ENCODE measurements at regions not wholly inside any gene's neighbourhood (a gene's known extent, or its start where the extent isn't known, plus 50 kb on each side); places are given as distances from the start of the nearest gene placed in this dataset.

DNA sequence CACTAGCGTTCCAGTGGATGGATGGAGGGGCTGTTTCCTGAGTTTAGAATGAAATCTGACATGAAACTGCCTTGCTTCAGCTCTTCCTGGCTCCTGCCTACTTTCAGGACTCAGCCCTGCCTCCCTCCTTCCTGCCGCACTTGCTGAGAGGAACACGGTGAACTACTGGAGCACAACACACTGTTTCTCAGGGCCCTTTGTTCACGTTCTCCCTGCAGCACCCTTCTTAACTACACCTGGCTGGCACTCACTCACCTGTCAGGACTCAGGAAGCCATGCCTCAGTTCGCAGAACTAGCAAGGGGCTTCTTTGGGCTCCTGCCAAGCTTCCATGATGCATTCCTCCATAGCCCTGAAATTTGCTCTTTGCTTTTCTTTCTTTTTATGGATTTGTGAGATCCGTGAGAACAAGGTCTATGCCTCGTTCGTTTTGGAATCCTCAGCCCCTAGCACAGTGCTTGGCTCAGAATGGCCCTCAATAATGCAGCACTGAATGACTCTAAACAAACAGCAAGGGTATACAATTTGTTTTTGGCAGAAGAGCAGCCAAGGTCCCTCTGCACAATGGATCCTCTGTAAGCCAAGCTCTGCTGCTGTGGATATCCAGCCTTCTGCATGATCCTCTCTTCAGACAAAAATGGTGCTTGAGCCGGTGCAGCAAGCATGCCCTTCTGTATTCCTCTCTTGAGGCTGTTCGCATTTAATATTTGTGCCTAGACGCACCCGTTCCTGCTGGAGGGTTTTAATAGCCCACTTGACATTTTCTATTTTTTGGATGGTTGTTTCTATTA, 357.0 kb downstream of the TSN start:
- Histone ChIP-seq H3K27ac (replicated peaks) (no peak overlapping the region), H3K27me3 (ENCODE audit: insufficient read depth, poor library complexity, severe bottlenecking) (peaks cover 2% of the 10 kb centered on the region), H3K4me3 (replicated peaks; ENCODE audit: insufficient read depth, low read length) (no peak overlapping the region)
- no peak for DNase-seq (ENCODE audit: low read depth in 1 of 2, low spot score in 1 of 2)
- TF ChIP-seq, protein P1, sequence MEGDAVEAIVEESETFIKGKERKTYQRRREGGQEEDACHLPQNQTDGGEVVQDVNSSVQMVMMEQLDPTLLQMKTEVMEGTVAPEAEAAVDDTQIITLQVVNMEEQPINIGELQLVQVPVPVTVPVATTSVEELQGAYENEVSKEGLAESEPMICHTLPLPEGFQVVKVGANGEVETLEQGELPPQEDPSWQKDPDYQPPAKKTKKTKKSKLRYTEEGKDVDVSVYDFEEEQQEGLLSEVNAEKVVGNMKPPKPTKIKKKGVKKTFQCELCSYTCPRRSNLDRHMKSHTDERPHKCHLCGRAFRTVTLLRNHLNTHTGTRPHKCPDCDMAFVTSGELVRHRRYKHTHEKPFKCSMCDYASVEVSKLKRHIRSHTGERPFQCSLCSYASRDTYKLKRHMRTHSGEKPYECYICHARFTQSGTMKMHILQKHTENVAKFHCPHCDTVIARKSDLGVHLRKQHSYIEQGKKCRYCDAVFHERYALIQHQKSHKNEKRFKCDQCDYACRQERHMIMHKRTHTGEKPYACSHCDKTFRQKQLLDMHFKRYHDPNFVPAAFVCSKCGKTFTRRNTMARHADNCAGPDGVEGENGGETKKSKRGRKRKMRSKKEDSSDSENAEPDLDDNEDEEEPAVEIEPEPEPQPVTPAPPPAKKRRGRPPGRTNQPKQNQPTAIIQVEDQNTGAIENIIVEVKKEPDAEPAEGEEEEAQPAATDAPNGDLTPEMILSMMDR (IDR thresholded peaks at IDR 0.05; ENCODE audit: insufficient read depth, low read length) = no peak
- TF ChIP-seq, protein P2, sequence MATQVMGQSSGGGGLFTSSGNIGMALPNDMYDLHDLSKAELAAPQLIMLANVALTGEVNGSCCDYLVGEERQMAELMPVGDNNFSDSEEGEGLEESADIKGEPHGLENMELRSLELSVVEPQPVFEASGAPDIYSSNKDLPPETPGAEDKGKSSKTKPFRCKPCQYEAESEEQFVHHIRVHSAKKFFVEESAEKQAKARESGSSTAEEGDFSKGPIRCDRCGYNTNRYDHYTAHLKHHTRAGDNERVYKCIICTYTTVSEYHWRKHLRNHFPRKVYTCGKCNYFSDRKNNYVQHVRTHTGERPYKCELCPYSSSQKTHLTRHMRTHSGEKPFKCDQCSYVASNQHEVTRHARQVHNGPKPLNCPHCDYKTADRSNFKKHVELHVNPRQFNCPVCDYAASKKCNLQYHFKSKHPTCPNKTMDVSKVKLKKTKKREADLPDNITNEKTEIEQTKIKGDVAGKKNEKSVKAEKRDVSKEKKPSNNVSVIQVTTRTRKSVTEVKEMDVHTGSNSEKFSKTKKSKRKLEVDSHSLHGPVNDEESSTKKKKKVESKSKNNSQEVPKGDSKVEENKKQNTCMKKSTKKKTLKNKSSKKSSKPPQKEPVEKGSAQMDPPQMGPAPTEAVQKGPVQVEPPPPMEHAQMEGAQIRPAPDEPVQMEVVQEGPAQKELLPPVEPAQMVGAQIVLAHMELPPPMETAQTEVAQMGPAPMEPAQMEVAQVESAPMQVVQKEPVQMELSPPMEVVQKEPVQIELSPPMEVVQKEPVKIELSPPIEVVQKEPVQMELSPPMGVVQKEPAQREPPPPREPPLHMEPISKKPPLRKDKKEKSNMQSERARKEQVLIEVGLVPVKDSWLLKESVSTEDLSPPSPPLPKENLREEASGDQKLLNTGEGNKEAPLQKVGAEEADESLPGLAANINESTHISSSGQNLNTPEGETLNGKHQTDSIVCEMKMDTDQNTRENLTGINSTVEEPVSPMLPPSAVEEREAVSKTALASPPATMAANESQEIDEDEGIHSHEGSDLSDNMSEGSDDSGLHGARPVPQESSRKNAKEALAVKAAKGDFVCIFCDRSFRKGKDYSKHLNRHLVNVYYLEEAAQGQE (IDR thresholded peaks at IDR 0.05; ENCODE audit: insufficient replicate concordance, low read depth) = no peak
- TF ChIP-seq GABPA (IDR thresholded peaks at IDR 0.05; ENCODE audit: low read depth) (no peak), SPI1 (IDR thresholded peaks at IDR 0.05; ENCODE audit: borderline replicate concordance, low read depth) (no peak), POLR2AphosphoS5 (IDR thresholded peaks at IDR 0.05; ENCODE audit: low read depth) (no peak)

DNA sequence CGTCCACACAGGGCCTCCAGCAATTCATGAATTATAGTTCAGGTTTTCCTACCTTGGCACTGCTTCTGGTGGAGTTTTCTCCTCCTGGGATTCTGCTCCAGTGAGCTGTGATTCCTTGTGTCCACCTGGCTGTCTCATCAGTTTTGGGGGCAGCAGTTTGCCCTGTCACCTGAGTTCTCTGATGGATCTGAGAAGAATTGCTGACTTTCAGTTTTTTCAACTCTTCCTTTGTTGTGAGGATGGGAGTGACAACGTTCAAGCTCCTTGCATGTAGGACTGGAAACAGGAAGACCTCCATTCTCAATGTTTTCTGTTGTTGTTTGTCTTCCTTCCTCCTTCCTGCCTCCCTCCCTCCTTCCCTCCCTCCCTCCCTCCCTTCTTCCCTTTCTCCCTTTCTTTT, 359.0 kb downstream of the TSN start:
- Histone ChIP-seq H3K27ac (replicated peaks) (no peak overlapping the region), H3K4me3 (replicated peaks; ENCODE audit: insufficient read depth, low read length) (no peak overlapping the region), H3K27me3 (ENCODE audit: insufficient read depth, poor library complexity, severe bottlenecking) (peaks cover 2% of the 10 kb centered on the region)
- TF ChIP-seq POLR2AphosphoS5 (IDR thresholded peaks at IDR 0.05; ENCODE audit: low read depth) (no peak), SPI1 (IDR thresholded peaks at IDR 0.05; ENCODE audit: borderline replicate concordance, low read depth) (no peak), GABPA (IDR thresholded peaks at IDR 0.05; ENCODE audit: low read depth) (no peak)
- TF ChIP-seq, protein P1 (IDR thresholded peaks at IDR 0.05; ENCODE audit: insufficient read depth, low read length) = no peak
- TF ChIP-seq, protein P2 (IDR thresholded peaks at IDR 0.05; ENCODE audit: insufficient replicate concordance, low read depth) = no peak
- no peak for DNase-seq (ENCODE audit: low read depth in 1 of 2, low spot score in 1 of 2)

DNA sequence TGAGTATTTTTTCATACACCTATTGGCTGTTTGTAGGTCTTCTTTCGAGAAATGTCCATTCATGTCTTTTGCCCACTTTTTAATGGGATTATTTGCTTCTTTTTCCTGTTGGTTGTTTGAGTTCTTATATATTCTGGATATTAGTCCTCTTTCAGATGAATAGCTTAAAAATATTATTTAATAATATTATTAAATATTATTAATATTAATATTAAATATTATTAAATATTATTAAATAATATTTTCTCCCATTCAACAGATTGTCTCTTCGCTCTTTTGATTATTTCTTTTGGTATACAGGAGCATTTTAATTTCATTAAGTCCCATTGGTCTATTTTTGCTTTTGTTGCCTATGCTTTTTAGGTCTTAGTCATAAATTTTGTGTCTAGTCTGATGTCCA, 361.9 kb downstream of the TSN start:
- H3K4me3 ChIP-seq (replicated peaks; ENCODE audit: insufficient read depth, low read length) = no peak overlapping the region
- no peak overlapping the region for H3K27ac ChIP-seq (replicated peaks)
- TF ChIP-seq GABPA (IDR thresholded peaks at IDR 0.05; ENCODE audit: low read depth) (no peak), POLR2AphosphoS5 (IDR thresholded peaks at IDR 0.05; ENCODE audit: low read depth) (no peak), SPI1 (IDR thresholded peaks at IDR 0.05; ENCODE audit: borderline replicate concordance, low read depth) (no peak)
- TF ChIP-seq, protein P1 (IDR thresholded peaks at IDR 0.05; ENCODE audit: insufficient read depth, low read length) = no peak
- TF ChIP-seq, protein P2 (IDR thresholded peaks at IDR 0.05; ENCODE audit: insufficient replicate concordance, low read depth) = no peak
- H3K27me3 ChIP-seq (ENCODE audit: insufficient read depth, poor library complexity, severe bottlenecking) = peaks cover 2% of the 10 kb centered on the region
- DNase-seq (ENCODE audit: low read depth in 1 of 2, low spot score in 1 of 2) = no peak

All from HL-60 (cell line).